VCaP (cell line): ENCODE measurements at regions not wholly inside any gene's neighbourhood (a gene's known extent, or its start where the extent isn't known, plus 50 kb on each side); places are given as distances from the start of the nearest gene placed in this dataset.

ENCODE experiments used
- H3K27ac ChIP-seq: fragments of 450-650 bp; 2 replicates; pipeline ENCODE4 v1.5.1; 2017
- CTCF ChIP-seq: fragments of 450-650 bp; conservative IDR thresholded peaks from 2 replicates; pipeline ENCODE4 v1.5.1; 2017; ENCODE audit warnings: mild to moderate bottlenecking, moderate library complexity

- no peak for TF ChIP-seq CTCF
- no peak overlapping the region for H3K27ac ChIP-seq
Observed at GRCh38 chrX:85499400-85499799, 119.9 kb upstream of the POF1B start.

- TF ChIP-seq CTCF: no peak
Observed at GRCh38 chrX:85493821-85494220, 114.4 kb upstream of the POF1B start.

GRCh38 chrX:85454295-85454694 is 74.8 kb upstream of the POF1B start:
- no peak for TF ChIP-seq CTCF
- no peak overlapping the region for H3K27ac ChIP-seq

More at GRCh38 chrX:85493821-85494220, 114.4 kb upstream of the POF1B start:
- no peak overlapping the region for H3K27ac ChIP-seq

- H3K27ac ChIP-seq: no peak overlapping the region
Observed at GRCh38 chrX:85444613-85445012, 65.1 kb upstream of the POF1B start.

More at GRCh38 chrX:85444613-85445012, 65.1 kb upstream of the POF1B start:
- TF ChIP-seq CTCF: no peak
